ENCODE measurements at regions not wholly inside any gene's neighbourhood (a gene's known extent, or its start where the extent isn't known, plus 50 kb on each side); places are given as distances from the start of the nearest gene placed in this dataset.

DNA sequence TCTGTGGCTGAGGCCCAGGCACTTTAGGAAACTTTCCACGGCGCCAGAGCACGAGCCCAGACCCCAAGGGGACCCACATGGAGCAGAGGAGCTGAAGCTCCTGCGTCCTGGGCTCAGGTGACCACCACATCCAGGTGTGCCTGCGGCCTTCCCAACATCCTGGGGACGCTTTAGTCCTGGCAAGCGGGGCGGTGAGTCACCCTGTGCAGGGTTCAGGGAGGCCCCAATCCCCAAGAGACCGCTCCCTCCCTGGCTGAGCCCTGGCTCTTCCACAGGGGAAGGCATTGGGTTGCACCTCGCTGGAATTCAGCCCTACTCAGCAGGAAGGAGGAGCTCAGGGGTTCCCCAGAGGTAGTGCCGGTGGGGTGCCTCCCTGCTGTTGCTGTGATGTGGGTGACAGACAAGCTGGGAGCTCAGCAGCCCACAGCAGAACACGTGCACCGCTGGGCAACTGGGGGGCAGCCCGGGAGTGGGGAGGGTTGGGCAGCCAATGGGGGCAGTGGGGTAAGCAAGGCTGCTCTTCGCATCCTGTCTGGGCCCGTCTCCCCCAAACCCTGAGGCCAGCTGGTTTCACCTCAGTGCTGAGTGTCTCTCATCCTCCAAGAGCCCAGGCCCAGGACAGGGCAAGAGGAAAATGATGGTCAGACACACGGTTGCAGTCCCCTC lies 802.8 kb downstream of the BRD1 start:
- no peak for DNase-seq

GRCh38 chr22:49023879-49024774 lies 803.5 kb downstream of the BRD1 start:
- DNase-seq, result no peak

GRCh38 chr22:49023161-49023878 lies 804.4 kb downstream of the BRD1 start:
- no peak for DNase-seq

DNA sequence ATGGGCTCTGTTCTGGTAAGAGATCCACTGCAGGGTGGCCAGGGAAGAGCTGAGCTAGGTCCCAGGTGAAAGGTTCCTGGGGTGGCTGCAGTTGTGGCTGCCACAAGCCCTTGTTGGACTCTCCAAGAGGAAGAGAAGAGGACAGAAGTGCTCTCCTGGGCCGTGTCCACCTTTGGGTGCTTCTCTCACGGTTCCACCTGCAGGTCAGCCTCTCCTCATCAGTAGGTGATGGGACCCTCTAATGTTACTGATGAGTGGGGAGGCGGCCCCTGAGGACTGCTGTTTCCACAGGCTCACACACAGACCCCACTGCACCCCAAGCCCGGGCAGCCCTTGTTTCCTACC lies 804.9 kb downstream of the BRD1 start:
- no peak for DNase-seq

GRCh38 chr22:49021926-49022815 lies 805.5 kb downstream of the BRD1 start:
- DNase-seq, result peak; percentile 48

DNA sequence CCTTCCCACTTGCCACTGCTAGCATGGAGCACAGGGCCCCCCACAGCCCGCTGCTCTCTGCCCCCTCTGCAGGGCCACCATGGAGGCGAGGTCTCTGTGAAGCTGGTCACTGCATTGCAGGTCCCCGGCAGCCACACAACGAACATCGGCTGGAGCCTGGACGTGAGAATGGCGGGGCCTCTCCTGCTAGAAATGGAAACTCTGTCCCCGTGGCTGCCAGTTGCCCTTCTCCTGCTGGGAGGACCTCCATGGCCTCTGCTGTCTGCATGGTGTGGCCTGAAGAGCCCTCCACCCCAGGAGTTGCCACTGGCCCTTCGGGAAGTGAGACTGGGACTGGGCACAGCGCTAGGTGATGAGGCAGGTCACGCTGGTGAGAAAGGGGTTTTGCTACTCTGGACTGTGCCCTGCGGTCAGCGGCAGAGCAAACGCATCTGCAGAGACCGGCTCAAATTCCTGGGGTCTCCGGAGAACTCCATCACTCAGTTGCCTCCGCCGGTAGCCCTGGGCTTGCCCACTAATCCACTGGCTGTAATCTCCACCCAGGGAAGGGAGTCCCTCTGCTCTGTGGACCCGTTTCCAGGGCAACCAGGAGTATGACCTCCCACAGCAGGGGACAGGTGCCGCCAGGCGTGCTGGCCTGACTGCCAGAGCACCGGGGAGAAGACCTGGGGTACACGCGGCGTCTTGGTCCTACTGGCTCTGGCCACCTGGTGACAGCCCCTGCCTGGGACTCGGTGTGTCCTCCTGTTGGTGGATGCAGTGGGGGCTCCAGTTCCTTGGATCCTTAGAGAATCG lies 806.3 kb downstream of the BRD1 start:
- DNase-seq, result no peak

- DNase-seq, result no peak
These were observed 807.6 kb downstream of the BRD1 start for GRCh38 chr22:49019737-49020713.

- no peak for DNase-seq
These were observed 809.1 kb downstream of the BRD1 start for GRCh38 chr22:49018601-49019000.

DNA sequence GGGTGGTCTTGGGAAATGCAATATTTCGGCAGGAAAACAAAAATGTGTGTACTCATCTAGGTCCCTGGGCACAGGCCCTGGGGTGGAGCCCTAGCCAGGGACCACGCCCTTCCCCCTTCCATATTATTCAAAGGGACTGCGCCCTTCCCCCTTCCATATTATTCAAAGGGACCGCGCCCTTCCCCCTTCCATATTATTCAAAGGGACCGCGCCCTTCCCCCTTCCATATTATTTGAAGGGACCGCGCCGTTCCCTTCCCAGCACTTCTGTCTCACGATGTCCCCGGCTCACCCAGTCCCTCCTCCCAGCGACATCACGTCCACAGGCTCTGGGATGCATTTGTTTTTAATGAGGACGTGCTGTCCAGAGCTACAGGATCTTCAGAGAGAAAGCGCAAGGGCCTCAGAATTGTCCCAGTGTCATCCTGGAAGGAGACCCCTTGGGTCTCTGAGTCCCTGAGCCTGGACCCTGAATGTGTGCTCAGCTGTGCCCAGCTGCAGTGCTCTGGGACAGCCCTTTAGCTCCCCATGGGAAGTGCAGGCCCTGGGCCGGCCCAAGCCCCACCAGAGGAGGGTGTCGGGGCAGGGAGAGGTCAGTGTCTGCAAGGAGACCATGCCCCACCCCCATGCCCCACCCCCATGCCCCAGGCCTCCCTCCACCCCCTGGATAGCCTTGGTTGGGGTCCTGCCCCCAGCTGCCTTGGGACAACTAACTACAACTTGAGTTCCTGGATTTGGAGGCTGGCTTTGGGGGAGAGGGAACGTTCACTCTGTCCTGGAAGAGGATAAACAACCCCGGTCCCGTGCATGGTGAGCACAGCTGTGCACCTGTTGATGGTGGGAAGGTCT lies 810.0 kb downstream of the BRD1 start:
- no peak for DNase-seq

- no peak for DNase-seq
These were observed 810.7 kb downstream of the BRD1 start for GRCh38 chr22:49016909-49017481.

DNA sequence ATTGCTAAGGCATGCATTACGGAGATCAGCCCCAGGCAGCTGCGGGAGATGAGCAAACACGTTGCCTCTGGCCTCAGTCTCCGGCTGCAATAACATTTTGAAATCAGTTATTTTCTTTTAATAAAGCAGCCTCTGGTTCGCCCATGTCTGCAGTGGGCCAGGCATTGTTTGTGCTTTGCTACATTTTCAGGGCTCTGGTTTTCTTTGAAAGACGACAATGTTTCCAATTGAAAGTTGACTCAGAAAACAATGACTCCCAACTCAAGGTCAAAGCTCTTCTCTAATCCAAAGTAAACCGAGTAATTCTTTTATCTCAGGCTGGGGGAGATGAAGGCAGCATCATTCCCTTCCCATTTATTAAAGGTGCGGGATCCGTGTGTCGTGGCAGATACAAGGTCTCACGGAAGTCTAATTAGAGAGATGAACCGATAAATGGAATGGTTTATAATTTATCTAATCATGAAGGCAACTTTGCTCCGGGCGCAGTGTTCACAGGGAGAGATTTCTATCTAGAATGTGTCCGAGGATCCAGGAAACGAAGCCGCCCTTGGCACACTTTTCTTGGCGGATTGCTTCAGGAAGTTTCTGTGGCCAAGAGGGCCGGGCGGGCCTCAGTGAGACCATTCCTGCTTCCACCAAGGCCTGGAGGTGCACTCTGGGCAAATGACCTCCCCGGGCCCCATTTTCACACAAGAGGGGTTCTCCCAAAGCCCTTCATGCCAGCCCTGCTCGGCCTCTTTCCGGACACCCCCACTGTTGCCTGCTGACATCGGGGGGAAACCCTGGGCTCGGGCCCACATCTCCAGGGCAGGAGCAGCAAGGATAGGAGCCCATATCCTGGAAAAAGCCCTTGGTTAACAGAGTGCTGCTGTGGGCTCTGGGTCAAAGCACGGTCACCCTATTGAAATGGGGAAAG lies 811.4 kb downstream of the BRD1 start:
- no peak for DNase-seq

- DNase-seq, result no peak
These were observed 812.2 kb downstream of the BRD1 start for GRCh38 chr22:49015459-49015858.

- DNase-seq, result no peak
These were observed 813.2 kb downstream of the BRD1 start for GRCh38 chr22:49014227-49015201.

- no peak for DNase-seq
These were observed 814.0 kb downstream of the BRD1 start for GRCh38 chr22:49013707-49014106.

GRCh38 chr22:49012712-49013395 lies 814.8 kb downstream of the BRD1 start:
- DNase-seq, result no peak
